H1 (cell line): ENCODE measurements at regions not wholly inside any gene's neighbourhood (a gene's known extent, or its start where the extent isn't known, plus 50 kb on each side); places are given as distances from the start of the nearest gene placed in this dataset.

Experiments
- CTCF ChIA-PET: fragments of 300-600 bp; sonication (Branson Sonifier 250); formaldehyde crosslinking; loops from one replicate; lab custom pipeline; 2021; ENCODE audit not compliant: partially characterized antibody; lab: Charles Lee
- POLR2A ChIA-PET: fragments of 300-600 bp; sonication (Branson Sonifier 250); formaldehyde crosslinking; loops from one replicate; lab custom pipeline; 2021; ENCODE audit warnings: inconsistent platforms; ENCODE audit not compliant: partially characterized antibody; lab: Charles Lee
- DNase-seq, 2 experiments: peaks; one replicate each; pipeline versions ENCODE4 v3.0.0 to v3.0.0-alpha.2; 2010 to 2022; ENCODE audit warnings: low spot score in 2 of 2, low read depth in 1 of 2, mixed read lengths in 1 of 2
- FAIRE-seq: peaks from 2 replicates; lab custom pipeline; 2011; peaks lifted over from hg19 to GRCh38; lab: Jason Lieb, UNC
- H2AFZ ChIP-seq: 2 replicates; pipeline ENCODE4 v1.8.1; 2012; ENCODE audit warnings: low read length, inconsistent platforms
- H2AK5ac ChIP-seq: 2 replicates; pipeline ENCODE4 v1.6.1; 2013; ENCODE audit warnings: low read depth, low read length
- H2BK120ac ChIP-seq: replicated peaks from 2 replicates; pipeline ENCODE3; 2013; ENCODE audit warnings: low read depth, low read length, inconsistent platforms
- H2BK12ac ChIP-seq: 2 replicates; pipeline ENCODE4 v1.6.1; 2013; ENCODE audit warnings: low read depth, low read length
- H2BK15ac ChIP-seq: 2 replicates; pipeline ENCODE4 v1.6.1; 2013; ENCODE audit warnings: low read length
- H2BK20ac ChIP-seq: 2 replicates; pipeline ENCODE4 v1.6.1; 2013; ENCODE audit warnings: low read length
- H2BK5ac ChIP-seq: 2 replicates; pipeline ENCODE4 v1.6.1; 2013; ENCODE audit warnings: low read depth, low read length
- H3K14ac ChIP-seq: 2 replicates; pipeline ENCODE4 v1.6.1; 2013; ENCODE audit warnings: inconsistent platforms; ENCODE audit not compliant: insufficient read length
- H3K18ac ChIP-seq: 2 replicates; pipeline ENCODE4 v1.6.1; 2013; ENCODE audit warnings: low read length; ENCODE audit errors: extremely low read depth
- H3K23ac ChIP-seq: 2 replicates; pipeline ENCODE4 v1.6.1; 2013; ENCODE audit warnings: inconsistent platforms; ENCODE audit not compliant: insufficient read length
- H3K23me2 ChIP-seq: 2 replicates; pipeline ENCODE4 v1.6.1; 2013; ENCODE audit warnings: low read depth, low read length
- H3K27ac ChIP-seq: 2 replicates; pipeline ENCODE4 v1.6.1; 2011; ENCODE audit warnings: low read depth, low read length, inconsistent platforms
- H3K27me3 ChIP-seq, 4 experiments: replicated peaks in 1 of 4; 1 replicate in 1 of 4; 2 replicates in 3 of 4; pipeline versions ENCODE4 v1.6.1 to v1.8.1; 2011 to 2013; ENCODE audit warnings: low read length in 3 of 4, mild to moderate bottlenecking in 3 of 4, inconsistent platforms in 2 of 4, mixed read lengths in 2 of 4, moderate library complexity in 1 of 4; ENCODE audit not compliant: control insufficient read depth in 3 of 4, insufficient read depth in 3 of 4; ENCODE audit errors: extremely low read depth in 1 of 4
- H3K36me3 ChIP-seq, 4 experiments: 2 replicates each; pipeline versions ENCODE4 v1.6.1 to v1.8.1; 2011 to 2013; ENCODE audit warnings: mild to moderate bottlenecking in 4 of 4, low read length in 3 of 4, moderate library complexity in 2 of 4, control low read depth in 1 of 4, inconsistent platforms in 1 of 4; ENCODE audit not compliant: insufficient read depth in 4 of 4, control insufficient read depth in 2 of 4
- H3K4ac ChIP-seq: replicated peaks from 2 replicates; pipeline ENCODE3; 2013; ENCODE audit warnings: low read length, low read depth, mixed read lengths, inconsistent platforms; ENCODE audit not compliant: insufficient read length
- H3K4me1 ChIP-seq, 4 experiments: replicated peaks in 1 of 4; 1 replicate in 1 of 4; 2 replicates in 3 of 4; pipeline versions ENCODE4 v1.6.1 to v1.8.1; 2011 to 2013; ENCODE audit warnings: low read length in 3 of 4, inconsistent platforms in 2 of 4, mixed read lengths in 1 of 4; ENCODE audit not compliant: insufficient read depth in 4 of 4, control insufficient read depth in 3 of 4
- H3K4me2 ChIP-seq, 2 experiments: 2 replicates each; pipeline versions ENCODE4 v1.6.1 to v1.8.1; 2011 to 2013; ENCODE audit warnings: low read depth in 2 of 2, low read length in 2 of 2, control low read depth in 1 of 2, inconsistent platforms in 1 of 2, mild to moderate bottlenecking in 1 of 2; ENCODE audit not compliant: insufficient read depth in 1 of 2
- H3K4me3 ChIP-seq, 4 experiments: fragments of 200-600, 300-600 bp in 1 of 4; sonication (generic), shearing (Covaris generic), sonication (Bioruptor Twin) in 1 of 4; 2 replicates each; pipeline versions ENCODE4 v1.5.1 to v1.8.1; 2011 to 2016; ENCODE audit warnings: low read length in 4 of 4, low read depth in 3 of 4, control low read depth in 2 of 4, inconsistent platforms in 2 of 4, mild to moderate bottlenecking in 2 of 4, mixed read lengths in 1 of 4, moderate library complexity in 1 of 4; ENCODE audit not compliant: insufficient read depth in 2 of 4; ENCODE audit errors: extremely low read depth in 1 of 4
- H3K56ac ChIP-seq: replicated peaks from 2 replicates; pipeline ENCODE3; 2013; ENCODE audit warnings: low read depth, mild to moderate bottlenecking, mixed read lengths, low read length, inconsistent platforms; ENCODE audit not compliant: insufficient read length
- H3K79me1 ChIP-seq: 2 replicates; pipeline ENCODE4 v1.6.1; 2013; ENCODE audit warnings: low read depth, low read length, control low read depth
- H3K79me2 ChIP-seq, 2 experiments: 2 replicates each; pipeline versions ENCODE4 v1.6.1 to v1.8.1; 2012 to 2013; ENCODE audit warnings: low read length in 2 of 2, mild to moderate bottlenecking in 2 of 2, inconsistent platforms in 1 of 2; ENCODE audit not compliant: insufficient read depth in 2 of 2, control insufficient read depth in 1 of 2
- H3K9ac ChIP-seq, 4 experiments: replicated peaks in 1 of 4; 1 replicate in 1 of 4; 2 replicates in 3 of 4; pipeline versions ENCODE4 v1.6.1 to v1.8.1; 2011 to 2013; ENCODE audit warnings: low read depth in 3 of 4, low read length in 3 of 4, control low read depth in 2 of 4, mild to moderate bottlenecking in 2 of 4, moderate library complexity in 2 of 4, inconsistent platforms in 1 of 4; ENCODE audit errors: extremely low read depth in 1 of 4
- H3K9me3 ChIP-seq, 2 experiments: 2 replicates each; pipeline versions ENCODE4 v1.6.1 to v1.8.1; 2012 to 2013; ENCODE audit warnings: mild to moderate bottlenecking in 2 of 2, moderate library complexity in 2 of 2, control low read depth in 1 of 2, inconsistent platforms in 1 of 2, low read depth in 1 of 2, low read length in 1 of 2, mixed read lengths in 1 of 2; ENCODE audit not compliant: insufficient read depth in 2 of 2
- H4K20me1 ChIP-seq, 2 experiments: replicated peaks in 1 of 2; 2 replicates each; pipeline versions ENCODE3 to v1.8.1; 2011 to 2013; ENCODE audit warnings: inconsistent platforms in 2 of 2, low read length in 2 of 2, mild to moderate bottlenecking in 1 of 2; ENCODE audit not compliant: insufficient read depth in 2 of 2, control insufficient read depth in 1 of 2
- H4K5ac ChIP-seq: 2 replicates; pipeline ENCODE4 v1.6.1; 2013; ENCODE audit warnings: low read length, low read depth, mixed read lengths, inconsistent platforms; ENCODE audit not compliant: insufficient read length
- H4K8ac ChIP-seq: 2 replicates; pipeline ENCODE4 v1.8.0; 2013; ENCODE audit warnings: mild to moderate bottlenecking, moderate library complexity, low read length, inconsistent platforms; ENCODE audit not compliant: insufficient read depth; ENCODE audit errors: extremely low read depth
- H4K91ac ChIP-seq: replicated peaks from 2 replicates; pipeline ENCODE3; 2013; ENCODE audit warnings: low read length, mixed read lengths, inconsistent platforms; ENCODE audit not compliant: insufficient read length
- ATF2 ChIP-seq: IDR thresholded peaks from 2 replicates; pipeline ENCODE4 v1.6.1; 2012; ENCODE audit warnings: low read length, inconsistent platforms
- PHF8 ChIP-seq: fragments of 200-600 bp; sonication (generic); conservative IDR thresholded peaks from 2 replicates; pipeline ENCODE4 v1.7.1; 2012; ENCODE audit warnings: low read depth, mild to moderate bottlenecking, inconsistent platforms, low read length, moderate library complexity
- POU5F1 ChIP-seq: IDR thresholded peaks from 2 replicates; pipeline ENCODE4 v1.6.1; 2011; ENCODE audit warnings: low read depth, mild to moderate bottlenecking, low read length, moderate library complexity
- SIRT6 ChIP-seq: IDR thresholded peaks from one replicate; pipeline ENCODE4 v1.7.1; 2012; ENCODE audit warnings: low read length, inconsistent platforms
- SUZ12 ChIP-seq: fragments of 200-600 bp; sonication (generic); IDR thresholded peaks from 2 replicates; pipeline ENCODE4 v1.6.1; 2012; ENCODE audit warnings: mild to moderate bottlenecking, inconsistent platforms, low read length, moderate library complexity, mixed read lengths
- TAF7 ChIP-seq: optimal IDR thresholded peaks from 2 replicates; pipeline ENCODE3; 2011; ENCODE audit warnings: low read depth, mild to moderate bottlenecking, inconsistent platforms, low read length, moderate library complexity, borderline replicate concordance
- TBP ChIP-seq: IDR thresholded peaks from 2 replicates; pipeline ENCODE4 v1.6.1; 2011; ENCODE audit warnings: low read depth, low read length, improper control_type of control experiment
- WGBS, 2 experiments: shearing (Covaris generic) in 1 of 2; methylation state at CpG; one replicate each; pipeline versions ENCODE4 v1.1.6 to v1.1.7; 2013 to 2015; ENCODE audit warnings: low lambda C conversion rate in 2 of 2, mixed read lengths in 2 of 2, inconsistent platforms in 1 of 2, low coverage in 1 of 2, missing lambda C conversion rate in 1 of 2; ENCODE audit not compliant: insufficient replicate concordance in 2 of 2, insufficient coverage in 1 of 2, insufficient read length in 1 of 2; ENCODE audit errors: extremely low coverage in 1 of 2, missing lambda C conversion rate in 1 of 2; 5-methylcytosine and 5-hydroxymethylcytosine counted together
- TF ChIP-seq, protein P1 (sequence below): IDR thresholded peaks from 2 replicates; pipeline ENCODE4 v1.6.1; 2012; ENCODE audit warnings: inconsistent platforms

- Histone ChIP-seq H3K18ac (no peak overlapping the region), H4K20me1 (no peaks in the 10 kb centered on the region), H3K9me3 (no peaks in the 10 kb centered on the region), H3K14ac (no peak overlapping the region), H3K4ac (no peak overlapping the region), H3K27me3 (no peaks in the 10 kb centered on the region), H3K9ac (no peak overlapping the region), H3K4me3 (no peak overlapping the region), H3K4me2 (no peak overlapping the region), H4K5ac (no peak overlapping the region), H4K8ac (no peak overlapping the region), H2BK120ac (no peak overlapping the region), H2AFZ (no peak overlapping the region), H3K23me2 (no peaks in the 10 kb centered on the region), H3K56ac (no peak overlapping the region), H2AK5ac (no peak overlapping the region), H2BK12ac (no peak overlapping the region), H3K27ac (no peak overlapping the region), H3K36me3 (no peaks in the 10 kb centered on the region), H4K91ac (no peak overlapping the region), H2BK5ac (no peak overlapping the region), H2BK15ac (no peak overlapping the region), H3K79me2 (no peaks in the 10 kb centered on the region), H3K23ac (no peak overlapping the region), H3K4me1 (no peaks in the 10 kb centered on the region), H2BK20ac (no peak overlapping the region), H3K79me1 (no peaks in the 10 kb centered on the region)
- WGBS, 2 experiments: 94% methylated on average over 5 of the region's 5 CpGs; no CpG with 5 or more reads in 1 of the 2 experiments
- DNase-seq: no peak
- FAIRE-seq: no peak
- CTCF ChIA-PET: interaction anchor here (0.5 kb wide), 1 partner anchor 339 kb away, joined by 3 read pairs; no protein-coding TSS in a partner anchor
- POLR2A ChIA-PET: no interaction called here
- TF ChIP-seq, protein P1, sequence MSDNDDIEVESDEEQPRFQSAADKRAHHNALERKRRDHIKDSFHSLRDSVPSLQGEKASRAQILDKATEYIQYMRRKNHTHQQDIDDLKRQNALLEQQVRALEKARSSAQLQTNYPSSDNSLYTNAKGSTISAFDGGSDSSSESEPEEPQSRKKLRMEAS: no peak
- no peak for TF ChIP-seq ATF2
- no peak for TF ChIP-seq SUZ12
- no peak for TF ChIP-seq TAF7
- no peak for TF ChIP-seq TBP
- TF ChIP-seq SIRT6: no peak
- TF ChIP-seq POU5F1: no peak
- TF ChIP-seq PHF8: no peak
These were observed 698.0 kb upstream of the WWC1 start for GRCh38 chr5:167593329-167594060.
